ENCODE measurements at regions not wholly inside any gene's neighbourhood (a gene's known extent, or its start where the extent isn't known, plus 50 kb on each side); places are given as distances from the start of the nearest gene placed in this dataset.

- ATAC-seq (ENCODE audit: insufficient read depth, low FRiP score) = no peak
- Histone ChIP-seq H3K36me3 (ENCODE audit: control insufficient read depth in 4 of 4, insufficient read depth in 4 of 4, low read length in 4 of 4) (no peaks in the 10 kb centered on the region), H3K27ac (ENCODE audit: low read depth in 1 of 2, low read length in 1 of 2) (no peak overlapping the region), H3K4me3 (no peak overlapping the region), H3K9me3 (ENCODE audit: control insufficient read depth in 4 of 4, insufficient read depth in 3 of 4, low read length in 3 of 4) (peaks cover 0 to 2% (median 0%) of the 10 kb centered on the region in 4 donors), H3K27me3 (ENCODE audit: control insufficient read depth in 3 of 3, insufficient read depth in 3 of 3, low read length in 2 of 3) (peaks cover 0 to 4% (median 3%) of the 10 kb centered on the region in 3 donors), H3K9ac (ENCODE audit: insufficient read depth in 1 of 2, low read length in 2 of 2) (no peak overlapping the region), H3K4me1 (ENCODE audit: control insufficient read depth in 5 of 5, insufficient read depth in 5 of 5, low read length in 5 of 5) (no peaks in the 10 kb centered on the region)
- no peak for TF ChIP-seq CTCF (IDR thresholded peaks at IDR 0.05; ENCODE audit: control extremely low read depth, extremely low read depth)
- DNase-seq = no peak
- WGBS, 2 donors = 94 to 96% methylated on average over 2 of the region's 2 CpGs
Observed at GRCh38 chr6:105941621-105942412, 144.3 kb upstream of the PRDM1 start.

- ATAC-seq (ENCODE audit: insufficient read depth, low FRiP score) (no peak), DNase-seq (no peak)
- H3K9ac ChIP-seq (ENCODE audit: insufficient read depth in 1 of 2, low read length in 2 of 2) = no peak overlapping the region
- H3K36me3 ChIP-seq (ENCODE audit: control insufficient read depth in 4 of 4, insufficient read depth in 4 of 4, low read length in 4 of 4) = no peaks in the 10 kb centered on the region
- H3K4me1 ChIP-seq (ENCODE audit: control insufficient read depth in 5 of 5, insufficient read depth in 5 of 5, low read length in 5 of 5) = no peaks in the 10 kb centered on the region
- peaks cover 0 to 3% (median 3%) of the 10 kb centered on the region in 3 donors for H3K27me3 ChIP-seq (ENCODE audit: control insufficient read depth in 3 of 3, insufficient read depth in 3 of 3, low read length in 2 of 3)
- TF ChIP-seq CTCF (IDR thresholded peaks at IDR 0.05; ENCODE audit: control extremely low read depth, extremely low read depth) = no peak
- no peak overlapping the region for H3K27ac ChIP-seq (ENCODE audit: low read depth in 1 of 2, low read length in 1 of 2)
- WGBS, 2 donors = 71% methylated on average over 2 of the region's 2 CpGs
- H3K9me3 ChIP-seq (ENCODE audit: control insufficient read depth in 4 of 4, insufficient read depth in 3 of 4, low read length in 3 of 4) = peaks cover 0 to 2% (median 0%) of the 10 kb centered on the region in 4 donors
- no peak overlapping the region for H3K4me3 ChIP-seq
Observed at GRCh38 chr6:105940990-105941389, 145.1 kb upstream of the PRDM1 start.

GRCh38 chr6:105936972-105937371 is 149.2 kb upstream of the PRDM1 start:
- H3K9ac ChIP-seq (ENCODE audit: insufficient read depth in 1 of 2, low read length in 2 of 2) = no peak overlapping the region
- H3K9me3 ChIP-seq (ENCODE audit: control insufficient read depth in 4 of 4, insufficient read depth in 3 of 4, low read length in 3 of 4) = no peaks in the 10 kb centered on the region
- no peak overlapping the region for H3K4me3 ChIP-seq
- no peaks in the 10 kb centered on the region for H3K36me3 ChIP-seq (ENCODE audit: control insufficient read depth in 4 of 4, insufficient read depth in 4 of 4, low read length in 4 of 4)
- ATAC-seq (ENCODE audit: insufficient read depth, low FRiP score) (no peak), DNase-seq (no peak)
- H3K27me3 ChIP-seq (ENCODE audit: control insufficient read depth in 3 of 3, insufficient read depth in 3 of 3, low read length in 2 of 3) = no peaks in the 10 kb centered on the region
- WGBS, 2 donors = 84 to 92% methylated on average over 2 of the region's 2 CpGs
- H3K4me1 ChIP-seq (ENCODE audit: control insufficient read depth in 5 of 5, insufficient read depth in 5 of 5, low read length in 5 of 5) = peaks cover 0 to 2% (median 0%) of the 10 kb centered on the region in 5 donors
- H3K27ac ChIP-seq (ENCODE audit: low read depth in 1 of 2, low read length in 1 of 2) = no peak overlapping the region
- no peak for TF ChIP-seq CTCF (IDR thresholded peaks at IDR 0.05; ENCODE audit: control extremely low read depth, extremely low read depth)
